GM21576 (cell line): ENCODE measurements at regions not wholly inside any gene's neighbourhood (a gene's known extent, or its start where the extent isn't known, plus 50 kb on each side); places are given as distances from the start of the nearest gene placed in this dataset.

Experiments
- ATAC-seq: cut with Tn5 transposase; IDR thresholded peaks from one replicate; pipeline ENCODE4 v1.9.1; 2021; ENCODE audit warnings: mild to moderate bottlenecking, moderate library complexity; ENCODE audit not compliant: unreplicated experiment

GRCh38 chr18:62665188-62665587 is 50.2 kb upstream of the PHLPP1 start:
- ATAC-seq, result no peak
